AG09309 (cell line): ENCODE measurements at regions not wholly inside any gene's neighbourhood (a gene's known extent, or its start where the extent isn't known, plus 50 kb on each side); places are given as distances from the start of the nearest gene placed in this dataset.
"Not testable (repeated sequence)": the region's sequence is repeated elsewhere in the genome, so short reads cannot be mapped to it uniquely, and the experiment has no call there.

ENCODE experiments used
- DNase-seq: peaks from one replicate; pipeline ENCODE4 v3.0.0-alpha.2; 2010; ENCODE audit warnings: low read depth
- H3K4me3 ChIP-seq: 2 replicates; pipeline ENCODE4 v1.5.1; 2011; ENCODE audit warnings: mild to moderate bottlenecking, low read depth, low read length, moderate library complexity; ENCODE audit not compliant: control insufficient read depth
- CTCF ChIP-seq: IDR thresholded peaks from 2 replicates; pipeline ENCODE4 v1.5.1; 2011; ENCODE audit warnings: mild to moderate bottlenecking, low read depth, low read length, inconsistent platforms; ENCODE audit not compliant: insufficient read depth, control insufficient read depth; ENCODE audit errors: missing control alignments

GRCh38 chr1:58966103-58966916 is 182.5 kb upstream of the JUN start:
- TF ChIP-seq CTCF: no peak
- no peak overlapping the region for H3K4me3 ChIP-seq
- DNase-seq: no peak

- no peak for DNase-seq
- H3K4me3 ChIP-seq: no peak overlapping the region
- no peak for TF ChIP-seq CTCF
Measured at GRCh38 chr1:58966917-58967740, 183.3 kb upstream of the JUN start.

DNA sequence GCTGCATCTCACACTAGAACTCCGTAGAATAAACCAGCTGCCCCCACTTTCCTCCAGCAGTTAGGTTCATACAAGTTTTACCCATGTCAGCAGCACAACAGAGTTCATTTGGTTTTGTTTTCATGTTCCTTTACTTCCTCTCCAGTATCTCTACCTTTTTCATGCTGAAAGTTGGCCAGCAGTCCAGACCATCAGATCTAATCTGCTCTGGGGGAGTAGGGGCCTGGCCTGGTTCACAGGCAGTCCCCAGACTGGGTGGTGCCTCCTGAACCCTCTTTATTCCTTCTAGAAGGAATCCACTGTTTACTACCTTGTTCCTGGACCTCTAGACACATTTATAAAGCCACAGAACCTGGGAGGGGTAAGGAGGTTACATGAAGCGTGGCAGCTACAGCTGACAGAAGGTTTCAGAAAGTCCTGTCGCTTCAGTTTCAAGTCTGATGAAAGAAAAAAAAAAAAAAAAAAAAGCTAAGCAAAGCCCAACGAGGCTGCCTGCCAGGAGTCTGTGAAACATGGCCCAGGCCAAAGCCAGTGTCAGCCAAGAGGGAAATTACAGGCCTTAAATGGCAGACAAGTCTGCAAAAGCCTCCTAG is 184.6 kb upstream of the JUN start:
- no peak overlapping the region for H3K4me3 ChIP-seq
- TF ChIP-seq CTCF: no peak
- DNase-seq: peak; percentile 20

GRCh38 chr1:58969176-58969575 is 185.3 kb upstream of the JUN start:
- DNase-seq, H3K4me3 ChIP-seq: not testable (repeated sequence)

DNA sequence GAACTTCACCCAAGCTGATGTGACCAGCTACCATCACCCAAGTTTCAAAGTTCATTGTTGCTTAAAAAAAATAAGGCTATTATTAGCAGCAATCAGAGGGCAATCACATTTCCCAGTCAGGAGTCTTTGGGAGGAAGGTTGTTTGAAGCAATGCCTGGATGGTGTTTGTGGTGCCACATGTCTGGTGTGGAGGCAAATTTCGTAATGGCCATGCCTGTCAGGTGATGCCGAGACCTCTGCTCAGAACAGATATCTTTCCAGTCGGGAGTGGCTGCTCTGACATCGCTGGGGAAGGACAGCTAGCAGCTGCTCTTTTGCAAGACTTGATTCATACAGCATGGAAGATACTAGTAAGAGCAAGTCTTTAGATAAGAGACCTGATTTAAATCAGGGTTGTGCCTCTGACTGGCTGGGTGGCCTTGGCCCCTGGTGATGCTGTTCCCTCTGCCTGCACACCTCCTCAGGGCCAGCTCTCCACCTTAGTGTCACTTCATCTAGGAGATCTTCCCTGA is 187.8 kb upstream of the JUN start:
- TF ChIP-seq CTCF: no peak
- peak; percentile 28 for DNase-seq
- H3K4me3 ChIP-seq: no peak overlapping the region

- H3K4me3 ChIP-seq: no peak overlapping the region
- TF ChIP-seq CTCF: no peak
- no peak for DNase-seq
Measured at GRCh38 chr1:58975888-58976287, 192.0 kb upstream of the JUN start.
